ENCODE measurements at regions not wholly inside any gene's neighbourhood (a gene's known extent, or its start where the extent isn't known, plus 50 kb on each side); places are given as distances from the start of the nearest gene placed in this dataset.
A peak's percentile ranks its signal among the peaks of the same experiment; 100 is the strongest.

GRCh38 chr13:108096301-108096915 lies 118.9 kb downstream of the LIG4 start:
- ATAC-seq (ENCODE audit: insufficient read depth, low FRiP score), result no peak
- Histone ChIP-seq H3K36me3 (ENCODE audit: control insufficient read depth in 4 of 4, insufficient read depth in 4 of 4, low read length in 4 of 4) (no peaks in the 10 kb centered on the region), H3K4me1 (ENCODE audit: control insufficient read depth in 5 of 5, insufficient read depth in 5 of 5, low read length in 5 of 5) (no peaks in the 10 kb centered on the region), H3K4me3 (no peak overlapping the region), H3K9me3 (ENCODE audit: control insufficient read depth in 4 of 4, insufficient read depth in 3 of 4, low read length in 3 of 4) (no peaks in the 10 kb centered on the region), H3K9ac (ENCODE audit: insufficient read depth in 1 of 2, low read length in 2 of 2) (no peak overlapping the region), H3K27ac (ENCODE audit: low read depth in 1 of 2, low read length in 1 of 2) (no peak overlapping the region), H3K27me3 (ENCODE audit: control insufficient read depth in 3 of 3, insufficient read depth in 3 of 3, low read length in 2 of 3) (no peaks in the 10 kb centered on the region)
- WGBS, 2 donors, result 62 to 70% methylated on average over 5 of the region's 5 CpGs
- DNase-seq, result peak in 1 of 3 donors; percentile 4
- TF ChIP-seq CTCF (IDR thresholded peaks at IDR 0.05; ENCODE audit: control extremely low read depth, extremely low read depth), result no peak

GRCh38 chr13:108095036-108095435 lies 120.3 kb downstream of the LIG4 start:
- no peak for DNase-seq
- Histone ChIP-seq H3K4me1 (ENCODE audit: control insufficient read depth in 5 of 5, insufficient read depth in 5 of 5, low read length in 5 of 5) (no peaks in the 10 kb centered on the region), H3K9me3 (ENCODE audit: control insufficient read depth in 4 of 4, insufficient read depth in 3 of 4, low read length in 3 of 4) (no peaks in the 10 kb centered on the region), H3K27me3 (ENCODE audit: control insufficient read depth in 3 of 3, insufficient read depth in 3 of 3, low read length in 2 of 3) (no peaks in the 10 kb centered on the region), H3K27ac (ENCODE audit: low read depth in 1 of 2, low read length in 1 of 2) (no peak overlapping the region), H3K9ac (ENCODE audit: insufficient read depth in 1 of 2, low read length in 2 of 2) (no peak overlapping the region), H3K36me3 (ENCODE audit: control insufficient read depth in 4 of 4, insufficient read depth in 4 of 4, low read length in 4 of 4) (no peaks in the 10 kb centered on the region), H3K4me3 (no peak overlapping the region)
- 78 to 80% methylated on average over 2 of the region's 2 CpGs for WGBS, 2 donors
- no peak for TF ChIP-seq CTCF (IDR thresholded peaks at IDR 0.05; ENCODE audit: control extremely low read depth, extremely low read depth)
- no peak for ATAC-seq (ENCODE audit: insufficient read depth, low FRiP score)

- Histone ChIP-seq H3K27me3 (ENCODE audit: control insufficient read depth in 3 of 3, insufficient read depth in 3 of 3, low read length in 2 of 3) (no peaks in the 10 kb centered on the region), H3K9me3 (ENCODE audit: control insufficient read depth in 4 of 4, insufficient read depth in 3 of 4, low read length in 3 of 4) (no peaks in the 10 kb centered on the region), H3K4me3 (no peak overlapping the region), H3K27ac (ENCODE audit: low read depth in 1 of 2, low read length in 1 of 2) (no peak overlapping the region), H3K36me3 (ENCODE audit: control insufficient read depth in 4 of 4, insufficient read depth in 4 of 4, low read length in 4 of 4) (no peaks in the 10 kb centered on the region), H3K9ac (ENCODE audit: insufficient read depth in 1 of 2, low read length in 2 of 2) (no peak overlapping the region), H3K4me1 (ENCODE audit: control insufficient read depth in 5 of 5, insufficient read depth in 5 of 5, low read length in 5 of 5) (no peaks in the 10 kb centered on the region)
- TF ChIP-seq CTCF (IDR thresholded peaks at IDR 0.05; ENCODE audit: control extremely low read depth, extremely low read depth), result no peak
- WGBS, 2 donors, result 48 to 61% methylated on average over 1 of the region's 1 CpG
- ATAC-seq (ENCODE audit: insufficient read depth, low FRiP score), result no peak
- no peak for DNase-seq
These were observed 121.7 kb downstream of the LIG4 start for GRCh38 chr13:108093616-108094015.

GRCh38 chr13:108087810-108088209 lies 127.5 kb downstream of the LIG4 start:
- no peak for TF ChIP-seq CTCF (IDR thresholded peaks at IDR 0.05; ENCODE audit: control extremely low read depth, extremely low read depth)
- no peaks in the 10 kb centered on the region for H3K27me3 ChIP-seq (ENCODE audit: control insufficient read depth in 3 of 3, insufficient read depth in 3 of 3, low read length in 2 of 3)
- no peaks in the 10 kb centered on the region for H3K36me3 ChIP-seq (ENCODE audit: control insufficient read depth in 4 of 4, insufficient read depth in 4 of 4, low read length in 4 of 4)
- H3K4me3 ChIP-seq, result no peak overlapping the region
- DNase-seq (no peak), ATAC-seq (ENCODE audit: insufficient read depth, low FRiP score) (no peak)
- 70 to 79% methylated on average over 3 of the region's 3 CpGs for WGBS, 2 donors
- no peaks in the 10 kb centered on the region for H3K9me3 ChIP-seq (ENCODE audit: control insufficient read depth in 4 of 4, insufficient read depth in 3 of 4, low read length in 3 of 4)
- H3K27ac ChIP-seq (ENCODE audit: low read depth in 1 of 2, low read length in 1 of 2), result no peak overlapping the region
- peaks cover 0 to 4% (median 0%) of the 10 kb centered on the region in 5 donors for H3K4me1 ChIP-seq (ENCODE audit: control insufficient read depth in 5 of 5, insufficient read depth in 5 of 5, low read length in 5 of 5)
- peak overlapping the region in 1 of 2 donors; percentile 6 for H3K9ac ChIP-seq (ENCODE audit: insufficient read depth in 1 of 2, low read length in 2 of 2)

Data from lung (tissue), 11 donors.